Cerebellar nuclear complex (tissue), 1 donor: ENCODE measurements at regions not wholly inside any gene's neighbourhood (a gene's known extent, or its start where the extent isn't known, plus 50 kb on each side); places are given as distances from the start of the nearest gene placed in this dataset.

Experiments
- DNase-seq, 2 experiments: peaks; one replicate each; lab custom pipeline; 2025; lab: John Stamatoyannopoulos, UW

- DNase-seq, result no peak
These were observed 422.8 kb downstream of the GLRX3 start for GRCh38 chr10:130558746-130559546.

- DNase-seq, result no peak
These were observed 423.3 kb downstream of the GLRX3 start for GRCh38 chr10:130559547-130559880.

- DNase-seq, result no peak
These were observed 423.9 kb downstream of the GLRX3 start for GRCh38 chr10:130560116-130560515.

GRCh38 chr10:130560573-130560972, 424.4 kb downstream of the GLRX3 start:
- DNase-seq, result no peak

DNA sequence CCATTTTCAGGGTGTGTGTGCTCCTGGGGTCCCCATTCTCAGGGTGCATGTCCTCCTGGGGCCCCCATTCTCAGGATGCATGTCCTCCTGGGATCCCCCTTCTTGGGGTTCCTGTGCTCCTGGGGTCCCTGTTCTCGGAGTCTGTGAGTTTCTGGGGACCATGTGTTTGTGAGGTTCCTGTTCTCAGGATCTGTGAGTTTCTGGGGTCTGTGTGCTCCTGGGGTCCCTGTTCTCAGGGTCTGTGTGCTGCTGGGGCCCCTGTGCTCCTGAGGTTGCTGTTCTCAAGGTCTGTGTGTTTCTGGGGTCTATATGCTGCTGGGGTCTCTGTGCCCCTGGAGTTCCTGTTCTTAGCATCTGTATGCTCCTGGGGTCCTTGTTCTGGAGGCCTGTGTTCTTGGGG, 425.5 kb downstream of the GLRX3 start:
- no peak for DNase-seq

- DNase-seq, result no peak
These were observed 430.8 kb downstream of the GLRX3 start for GRCh38 chr10:130567011-130567410.

- DNase-seq, result no peak
These were observed 431.2 kb downstream of the GLRX3 start for GRCh38 chr10:130567436-130567835.

GRCh38 chr10:130568246-130568645, 432.1 kb downstream of the GLRX3 start:
- no peak for DNase-seq

- no peak for DNase-seq
These were observed 433.9 kb downstream of the GLRX3 start for GRCh38 chr10:130570074-130570473.

GRCh38 chr10:130571674-130572073, 435.5 kb downstream of the GLRX3 start:
- DNase-seq, result no peak

- DNase-seq, result no peak
These were observed 437.3 kb downstream of the GLRX3 start for GRCh38 chr10:130573446-130573845.

GRCh38 chr10:130575756-130576285, 439.6 kb downstream of the GLRX3 start:
- no peak for DNase-seq

DNA sequence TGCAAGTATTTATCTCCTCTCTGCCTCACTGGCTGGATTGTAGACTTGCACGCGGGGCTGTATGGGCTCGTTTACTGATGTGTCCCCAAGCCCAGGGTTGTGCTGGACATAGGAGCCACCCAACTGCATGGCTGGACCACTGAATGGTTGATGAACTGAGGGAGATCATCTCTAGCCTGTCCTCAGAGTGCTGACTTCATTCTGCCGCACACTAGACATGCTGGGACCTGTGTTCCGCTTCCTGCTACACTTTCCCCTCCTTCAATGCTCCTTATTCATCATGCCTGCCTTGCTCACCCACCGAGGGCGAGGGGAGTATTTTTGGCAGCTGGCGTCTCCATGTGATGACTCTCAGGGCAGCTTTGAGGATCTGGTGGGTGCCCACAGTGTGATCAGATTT, 440.2 kb downstream of the GLRX3 start:
- DNase-seq, result no peak

GRCh38 chr10:130577039-130577438, 440.8 kb downstream of the GLRX3 start:
- DNase-seq, result no peak

DNA sequence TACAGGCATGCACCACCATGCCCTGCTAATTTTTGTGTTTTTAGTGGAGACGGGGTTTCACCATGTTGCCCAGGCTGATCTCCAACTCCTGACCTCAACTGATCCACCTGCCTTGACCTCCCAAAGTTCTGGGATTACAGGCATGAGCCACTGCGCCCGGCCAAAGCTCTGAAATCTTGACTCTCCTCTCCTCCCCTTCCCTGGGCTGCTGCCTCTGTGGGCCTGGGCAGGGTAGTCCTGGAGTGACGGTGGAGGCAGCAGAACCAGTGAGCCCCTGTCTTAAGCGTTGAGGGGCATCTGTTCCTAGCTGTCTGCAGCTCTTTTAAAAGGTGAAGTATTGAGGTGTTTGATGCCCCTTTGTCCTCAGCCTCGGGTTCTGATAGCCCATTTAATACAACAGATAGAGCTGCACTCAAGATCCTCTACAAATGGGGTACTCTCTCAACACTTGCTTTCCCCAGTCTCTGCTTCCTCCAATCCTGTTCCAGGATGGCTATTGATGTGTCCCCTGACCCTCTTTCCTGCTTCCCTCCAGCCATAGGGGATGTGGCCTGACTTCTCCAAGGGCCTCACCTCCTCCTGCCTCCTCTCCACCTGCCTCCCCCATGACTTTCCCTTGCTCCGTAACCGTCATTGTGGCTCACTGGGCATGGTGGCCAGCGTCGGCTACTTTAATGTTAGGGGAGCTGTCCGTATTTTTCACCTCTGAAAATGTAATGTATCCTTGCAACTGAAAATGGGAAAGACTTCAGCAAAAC, 442.5 kb downstream of the GLRX3 start:
- no peak for DNase-seq

DNA sequence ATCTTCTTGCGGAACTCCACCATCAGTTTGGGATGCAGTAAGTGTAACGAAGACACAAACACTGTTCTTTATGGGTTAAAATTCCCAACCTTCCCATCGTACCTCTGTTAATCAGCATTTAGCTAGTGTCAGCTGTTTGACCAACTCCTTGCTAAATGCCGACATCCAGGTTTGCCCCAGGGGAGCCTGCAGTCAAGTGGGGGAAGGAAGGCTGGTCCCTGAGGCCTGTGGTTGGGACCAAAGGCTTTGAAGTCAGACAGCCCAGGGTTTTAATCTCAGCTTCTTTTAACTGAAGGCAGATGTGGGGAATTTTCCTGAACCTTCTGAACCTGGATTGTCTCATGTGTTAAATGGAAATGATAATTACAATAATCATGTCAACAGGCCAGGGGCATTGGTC, 443.7 kb downstream of the GLRX3 start:
- DNase-seq, result no peak

- DNase-seq, result no peak
These were observed 444.8 kb downstream of the GLRX3 start for GRCh38 chr10:130580975-130581374.

DNA sequence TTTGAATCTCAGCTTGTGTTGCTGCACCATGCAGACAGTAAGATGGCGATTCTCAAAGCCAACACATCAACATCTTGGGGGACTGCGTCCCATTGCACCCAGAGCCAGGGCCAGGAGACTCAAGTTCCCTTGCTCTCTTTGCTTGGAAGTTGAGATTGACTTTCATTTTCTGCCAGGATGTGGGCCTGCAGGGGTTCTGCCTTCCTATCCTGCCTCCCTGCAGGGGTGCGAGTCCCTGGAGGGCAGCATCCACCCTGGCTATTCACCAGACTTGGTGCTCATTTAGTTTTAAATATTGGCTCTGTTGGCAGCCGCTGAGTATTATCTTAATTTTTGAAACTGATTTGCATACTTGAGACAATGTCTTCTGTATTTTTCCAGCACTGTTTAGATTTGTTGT, 451.5 kb downstream of the GLRX3 start:
- no peak for DNase-seq

DNA sequence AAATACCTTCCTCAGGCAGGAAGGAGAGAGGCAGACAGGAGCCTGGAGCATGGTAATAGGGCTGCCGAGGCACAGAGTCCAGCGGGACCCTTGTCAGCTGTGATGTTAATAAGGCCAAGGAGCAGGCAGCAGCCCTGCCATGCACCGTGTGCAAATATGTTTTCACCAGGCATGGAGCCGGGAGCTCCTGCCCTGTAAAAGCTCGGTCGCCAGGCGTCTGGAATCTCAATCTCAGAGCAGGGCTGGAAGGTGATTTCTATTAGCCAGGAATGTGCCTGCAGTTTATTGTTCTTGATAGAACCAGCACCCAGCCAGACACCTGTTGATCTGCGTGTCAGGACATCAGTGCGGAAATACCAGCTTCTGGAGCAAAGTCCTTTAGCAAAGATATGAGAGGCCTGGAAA, 469.8 kb downstream of the GLRX3 start:
- no peak for DNase-seq

DNA sequence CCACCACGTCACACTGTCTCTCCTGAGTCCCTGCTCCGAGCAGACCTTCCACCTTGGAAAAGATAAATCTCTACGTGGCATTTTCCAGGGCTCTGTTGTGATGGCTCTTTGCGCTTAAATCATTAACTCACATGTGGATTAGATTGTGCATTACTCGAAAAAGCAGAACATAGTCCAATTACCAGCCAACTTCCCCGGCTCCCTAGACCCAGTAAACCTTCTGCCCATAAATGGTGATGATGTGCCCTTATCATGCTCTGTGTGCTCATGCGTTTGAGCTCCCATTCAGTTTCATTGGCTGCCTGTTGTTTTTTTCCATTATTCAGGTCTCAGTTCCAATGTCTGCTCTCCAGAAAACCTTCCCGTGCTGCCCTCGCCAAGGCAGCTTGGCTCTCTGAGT, 471.2 kb downstream of the GLRX3 start:
- DNase-seq, result no peak

DNA sequence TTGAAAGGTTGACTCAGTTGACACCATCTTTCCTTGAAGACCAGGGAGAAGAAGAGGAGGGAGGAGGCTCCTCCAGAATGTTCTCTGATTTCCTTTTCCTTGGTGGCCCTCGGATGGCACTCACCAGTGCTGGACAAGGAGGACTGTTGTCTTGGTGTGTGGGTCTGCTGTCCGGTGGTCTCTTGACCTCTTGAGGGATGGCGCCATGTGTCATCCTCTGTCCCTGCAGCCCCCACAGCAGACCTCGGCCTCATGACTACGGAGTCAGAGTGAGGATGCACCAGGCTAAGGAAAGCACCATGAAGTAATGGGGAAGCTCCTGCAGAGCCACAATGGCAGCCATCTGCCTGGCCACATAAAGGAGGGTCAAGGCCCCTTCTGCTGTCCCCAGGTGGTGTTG, 475.0 kb downstream of the GLRX3 start:
- DNase-seq, result no peak

- no peak for DNase-seq
These were observed 479.3 kb downstream of the GLRX3 start for GRCh38 chr10:130615457-130615856.

DNA sequence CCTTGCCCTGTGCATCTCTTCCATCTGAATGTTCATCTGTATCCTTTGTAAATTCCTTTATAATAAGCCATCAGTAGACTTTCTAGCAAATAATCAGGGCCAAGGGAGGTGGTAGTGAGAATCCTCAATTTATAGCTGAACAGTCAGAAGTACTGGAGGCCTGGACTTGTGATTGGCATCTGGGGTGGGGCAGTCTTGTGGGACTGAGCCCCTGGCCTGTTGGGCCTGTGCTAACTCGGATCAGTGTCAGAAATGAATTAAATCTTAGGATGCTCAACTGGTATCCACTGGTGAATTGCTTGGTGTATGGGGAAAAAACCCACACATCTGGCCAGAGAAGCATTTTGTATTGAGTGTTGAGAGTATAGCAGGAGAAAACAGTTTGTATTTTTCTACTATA, 481.8 kb downstream of the GLRX3 start:
- no peak for DNase-seq
